ENCODE measurements at regions not wholly inside any gene's neighbourhood (a gene's known extent, or its start where the extent isn't known, plus 50 kb on each side); places are given as distances from the start of the nearest gene placed in this dataset.
"Not testable (repeated sequence)": the region's sequence is repeated elsewhere in the genome, so short reads cannot be mapped to it uniquely, and the experiment has no call there.

GRCh38 chr4:31261632-31262031 lies 541.5 kb downstream of the PCDH7 start (continued):
- no peak for TF ChIP-seq ZNF274 (IDR thresholded peaks at IDR 0.05; ENCODE audit: borderline replicate concordance, extremely low read depth, low read length)
- TF ChIP-seq CREB1 (IDR thresholded peaks at IDR 0.05) = no peak
- TF ChIP-seq RBBP5 (IDR thresholded peaks at IDR 0.05; ENCODE audit: borderline replicate concordance, low read depth, low read length) = no peak
- no peak for TF ChIP-seq GABPA (IDR thresholded peaks at IDR 0.05; ENCODE audit: borderline replicate concordance, insufficient read depth, low read length)
- no peak for TF ChIP-seq HDAC6 (IDR thresholded peaks at IDR 0.05; ENCODE audit: low read depth, low read length)

- POLR2A ChIA-PET (ENCODE audit: partially characterized antibody); H3K4me3 ChIP-seq (ENCODE audit: extremely low read depth in 1 of 4, insufficient read depth in 2 of 4, low read depth in 3 of 4, low read length in 4 of 4); H2AK5ac ChIP-seq (ENCODE audit: low read depth, low read length); H3K9me3 ChIP-seq (ENCODE audit: insufficient read depth in 2 of 2, low read depth in 1 of 2, low read length in 1 of 2); H3K4me2 ChIP-seq (ENCODE audit: insufficient read depth in 1 of 2, low read depth in 2 of 2, low read length in 2 of 2); H3K23ac ChIP-seq (ENCODE audit: insufficient read length); H2BK12ac ChIP-seq (ENCODE audit: low read depth, low read length); H3K14ac ChIP-seq (ENCODE audit: insufficient read length); FAIRE-seq; H3K36me3 ChIP-seq (ENCODE audit: control insufficient read depth in 2 of 4, insufficient read depth in 4 of 4, low read length in 3 of 4); H3K27me3 ChIP-seq (replicated peaks in 1 of 4; ENCODE audit: control insufficient read depth in 3 of 4, extremely low read depth in 1 of 4, insufficient read depth in 3 of 4, low read length in 3 of 4); H2BK5ac ChIP-seq (ENCODE audit: low read depth, low read length); H4K5ac ChIP-seq (ENCODE audit: insufficient read length, low read depth, low read length); H3K9ac ChIP-seq (replicated peaks in 1 of 4; ENCODE audit: extremely low read depth in 1 of 4, low read depth in 3 of 4, low read length in 3 of 4); H2BK15ac ChIP-seq (ENCODE audit: low read length); H3K56ac ChIP-seq (replicated peaks; ENCODE audit: insufficient read length, low read depth, low read length); H3K27ac ChIP-seq (ENCODE audit: low read depth, low read length); H4K20me1 ChIP-seq (replicated peaks in 1 of 2; ENCODE audit: control insufficient read depth in 1 of 2, insufficient read depth in 2 of 2, low read length in 2 of 2); H2AFZ ChIP-seq (ENCODE audit: low read length); H3K79me2 ChIP-seq (ENCODE audit: control insufficient read depth in 1 of 2, insufficient read depth in 2 of 2, low read length in 2 of 2); H4K91ac ChIP-seq (replicated peaks; ENCODE audit: insufficient read length, low read length); H3K79me1 ChIP-seq (ENCODE audit: low read depth, low read length); H3K4ac ChIP-seq (replicated peaks; ENCODE audit: insufficient read length, low read depth, low read length); DNase-seq (ENCODE audit: low read depth in 1 of 2, low spot score in 2 of 2); H4K8ac ChIP-seq (ENCODE audit: extremely low read depth, insufficient read depth, low read length); CTCF ChIA-PET (ENCODE audit: partially characterized antibody); H3K18ac ChIP-seq (ENCODE audit: extremely low read depth, low read length); H3K23me2 ChIP-seq (ENCODE audit: low read depth, low read length); H2BK120ac ChIP-seq (replicated peaks; ENCODE audit: low read depth, low read length); H3K4me1 ChIP-seq (replicated peaks in 1 of 4; ENCODE audit: control insufficient read depth in 3 of 4, insufficient read depth in 4 of 4, low read length in 3 of 4); H2BK20ac ChIP-seq (ENCODE audit: low read length): not testable (repeated sequence)
- 100% methylated on average over 4 of the region's 4 CpGs; no CpG with 5 or more reads in 1 of the 2 experiments for WGBS, 2 experiments (ENCODE audit: extremely low coverage in 1 of 2, insufficient coverage in 1 of 2, insufficient read length in 1 of 2, insufficient replicate concordance in 2 of 2, low coverage in 1 of 2, low lambda C conversion rate in 2 of 2, missing lambda C conversion rate in 1 of 2)
Measured at GRCh38 chr4:31266094-31266493, 545.9 kb downstream of the PCDH7 start.
